ENCODE measurements at regions not wholly inside any gene's neighbourhood (a gene's known extent, or its start where the extent isn't known, plus 50 kb on each side); places are given as distances from the start of the nearest gene placed in this dataset.
"Not testable (repeated sequence)": the region's sequence is repeated elsewhere in the genome, so short reads cannot be mapped to it uniquely, and the experiment has no call there.

- no peak for DNase-seq (ENCODE audit: low read depth in 2 of 2)
These were observed 569.1 kb downstream of the TBL1XR1 start for GRCh38 chr3:176628101-176628639.

- no peak for DNase-seq (ENCODE audit: low read depth in 2 of 2)
These were observed 573.7 kb downstream of the TBL1XR1 start for GRCh38 chr3:176623468-176624150.

GRCh38 chr3:176619833-176620232 is 577.4 kb downstream of the TBL1XR1 start:
- no peak for DNase-seq (ENCODE audit: low read depth in 2 of 2)

GRCh38 chr3:176615826-176616225 is 581.5 kb downstream of the TBL1XR1 start:
- no peak for DNase-seq (ENCODE audit: low read depth in 2 of 2)

GRCh38 chr3:176611703-176612102 is 585.6 kb downstream of the TBL1XR1 start:
- DNase-seq (ENCODE audit: low read depth in 2 of 2) = no peak

GRCh38 chr3:176609361-176609760 is 587.9 kb downstream of the TBL1XR1 start:
- no peak for DNase-seq (ENCODE audit: low read depth in 2 of 2)

- not testable (repeated sequence) for DNase-seq (ENCODE audit: low read depth in 2 of 2)
These were observed 591.7 kb downstream of the TBL1XR1 start for GRCh38 chr3:176605553-176605952.

- no peak for DNase-seq (ENCODE audit: low read depth in 2 of 2)
These were observed 602.0 kb downstream of the TBL1XR1 start for GRCh38 chr3:176595307-176595706.

GRCh38 chr3:176590722-176591121 is 606.6 kb downstream of the TBL1XR1 start:
- DNase-seq (ENCODE audit: low read depth in 2 of 2) = no peak

- no peak for DNase-seq (ENCODE audit: low read depth in 2 of 2)
These were observed 610.2 kb downstream of the TBL1XR1 start for GRCh38 chr3:176587089-176587488.

GRCh38 chr3:176584413-176585176 is 612.7 kb downstream of the TBL1XR1 start:
- no peak for DNase-seq (ENCODE audit: low read depth in 2 of 2)

- no peak for DNase-seq (ENCODE audit: low read depth in 2 of 2)
These were observed 613.3 kb downstream of the TBL1XR1 start for GRCh38 chr3:176583956-176584355.

- no peak for DNase-seq (ENCODE audit: low read depth in 2 of 2)
These were observed 615.7 kb downstream of the TBL1XR1 start for GRCh38 chr3:176581589-176581988.

- no peak for DNase-seq (ENCODE audit: low read depth in 2 of 2)
These were observed 617.5 kb downstream of the TBL1XR1 start for GRCh38 chr3:176579711-176580185.

GRCh38 chr3:176578316-176578715 is 619.0 kb downstream of the TBL1XR1 start:
- no peak for DNase-seq (ENCODE audit: low read depth in 2 of 2)

GRCh38 chr3:176577447-176577846 is 619.8 kb downstream of the TBL1XR1 start:
- no peak for DNase-seq (ENCODE audit: low read depth in 2 of 2)

GRCh38 chr3:176574786-176575185 is 622.5 kb downstream of the TBL1XR1 start:
- DNase-seq (ENCODE audit: low read depth in 2 of 2) = no peak

- DNase-seq (ENCODE audit: low read depth in 2 of 2) = no peak
These were observed 625.4 kb downstream of the TBL1XR1 start for GRCh38 chr3:176571926-176572325.

- DNase-seq (ENCODE audit: low read depth in 2 of 2) = no peak
These were observed 626.3 kb downstream of the TBL1XR1 start for GRCh38 chr3:176570992-176571391.

GRCh38 chr3:176568189-176568588 is 629.1 kb downstream of the TBL1XR1 start:
- DNase-seq (ENCODE audit: low read depth in 2 of 2) = no peak

GRCh38 chr3:176566757-176567156 is 630.5 kb downstream of the TBL1XR1 start:
- DNase-seq (ENCODE audit: low read depth in 2 of 2) = no peak

GRCh38 chr3:176562331-176562730 is 635.0 kb downstream of the TBL1XR1 start:
- DNase-seq (ENCODE audit: low read depth in 2 of 2) = no peak

GRCh38 chr3:176561826-176562225 is 635.5 kb downstream of the TBL1XR1 start:
- DNase-seq (ENCODE audit: low read depth in 2 of 2) = no peak
